NCI-H82 treated with DMSO at 0.1 percent for 48 hours (cell line): ENCODE measurements at regions not wholly inside any gene's neighbourhood (a gene's known extent, or its start where the extent isn't known, plus 50 kb on each side); places are given as distances from the start of the nearest gene placed in this dataset.

Source experiments
- DNase-seq: peaks from one replicate; lab custom pipeline; 2025; ENCODE audit not compliant: unreplicated experiment; lab: John Stamatoyannopoulos, UW

GRCh38 chr6:11363881-11364576 is 131.6 kb upstream of the NEDD9 start:
- DNase-seq: no peak

- DNase-seq: no peak
Measured at GRCh38 chr6:11362564-11362963, 130.1 kb upstream of the NEDD9 start.

- no peak for DNase-seq
Measured at GRCh38 chr6:11358904-11359830, 126.7 kb upstream of the NEDD9 start.

GRCh38 chr6:11357285-11357684 is 124.8 kb upstream of the NEDD9 start:
- DNase-seq: no peak

GRCh38 chr6:11356404-11357155 is 124.1 kb upstream of the NEDD9 start:
- no peak for DNase-seq

- no peak for DNase-seq
Measured at GRCh38 chr6:11353921-11354389, 121.5 kb upstream of the NEDD9 start.

- no peak for DNase-seq
Measured at GRCh38 chr6:11350294-11350693, 117.8 kb upstream of the NEDD9 start.

- DNase-seq: no peak
Measured at GRCh38 chr6:11349880-11350279, 117.4 kb upstream of the NEDD9 start.

- no peak for DNase-seq
Measured at GRCh38 chr6:11346516-11346915, 114.0 kb upstream of the NEDD9 start.

- DNase-seq: no peak
Measured at GRCh38 chr6:11345536-11345935, 113.1 kb upstream of the NEDD9 start.

- DNase-seq: no peak
Measured at GRCh38 chr6:11343963-11344723, 111.7 kb upstream of the NEDD9 start.

- no peak for DNase-seq
Measured at GRCh38 chr6:11341867-11342266, 109.4 kb upstream of the NEDD9 start.

GRCh38 chr6:11341303-11341702 is 108.8 kb upstream of the NEDD9 start:
- DNase-seq: no peak

GRCh38 chr6:11339380-11339779 is 106.9 kb upstream of the NEDD9 start:
- no peak for DNase-seq

- no peak for DNase-seq
Measured at GRCh38 chr6:11337306-11337705, 104.8 kb upstream of the NEDD9 start.

- no peak for DNase-seq
Measured at GRCh38 chr6:11335826-11336225, 103.4 kb upstream of the NEDD9 start.

GRCh38 chr6:11333132-11333849 is 100.8 kb upstream of the NEDD9 start:
- no peak for DNase-seq

- no peak for DNase-seq
Measured at GRCh38 chr6:11332463-11332862, 100.0 kb upstream of the NEDD9 start.

GRCh38 chr6:11331111-11331510 is 98.6 kb upstream of the NEDD9 start:
- DNase-seq: no peak

- no peak for DNase-seq
Measured at GRCh38 chr6:11330413-11330760, 97.9 kb upstream of the NEDD9 start.
